HT1080 (cell line): ENCODE measurements at regions not wholly inside any gene's neighbourhood (a gene's known extent, or its start where the extent isn't known, plus 50 kb on each side); places are given as distances from the start of the nearest gene placed in this dataset.

Source experiments
- DNase-seq: peaks from one replicate; pipeline ENCODE4 v3.0.0-alpha.2; 2015; ENCODE audit warnings: low read depth

DNA sequence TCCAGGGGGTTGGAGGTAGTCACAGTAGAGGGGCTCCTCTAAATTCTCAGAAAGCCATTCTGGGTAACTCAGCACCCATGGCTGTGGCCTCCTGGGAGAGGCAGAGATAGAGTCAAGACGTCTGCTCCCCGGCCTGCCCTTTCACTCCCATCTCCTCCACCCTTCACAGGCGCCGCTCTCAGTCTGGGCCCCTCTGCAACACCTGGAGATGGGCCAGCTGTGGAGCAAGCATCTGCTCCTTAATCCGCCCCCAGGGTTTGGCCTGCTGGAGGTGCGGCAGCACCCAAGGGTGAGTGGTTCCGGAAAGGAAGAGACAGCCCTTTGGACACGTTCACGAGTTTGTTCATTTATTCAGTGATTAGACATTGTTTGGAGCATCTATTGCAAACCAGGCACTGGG lies 271.3 kb downstream of the BMP7 start:
- DNase-seq = no peak

DNA sequence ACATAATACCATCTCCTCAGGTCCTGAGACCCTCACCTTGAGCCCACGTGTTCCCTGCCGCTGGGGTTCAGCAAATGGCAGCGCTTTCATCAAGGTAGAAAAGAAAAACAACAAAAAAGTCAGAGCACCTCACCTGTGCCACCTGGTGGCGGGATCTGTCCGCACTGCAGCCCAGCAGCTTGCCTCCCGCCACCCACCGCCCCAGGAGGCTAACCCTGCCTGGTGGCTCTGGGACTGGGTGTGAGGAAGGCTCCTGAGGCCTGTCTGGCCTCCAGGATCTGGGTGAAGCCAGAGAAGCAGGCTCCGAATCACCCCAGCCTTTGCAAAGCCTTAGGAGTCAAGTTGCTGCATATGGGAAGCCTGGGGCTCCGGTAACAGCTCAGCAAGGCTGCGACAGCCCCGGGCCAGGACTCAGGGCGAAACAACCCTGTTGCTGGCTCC lies 270.8 kb downstream of the BMP7 start:
- DNase-seq = no peak

DNA sequence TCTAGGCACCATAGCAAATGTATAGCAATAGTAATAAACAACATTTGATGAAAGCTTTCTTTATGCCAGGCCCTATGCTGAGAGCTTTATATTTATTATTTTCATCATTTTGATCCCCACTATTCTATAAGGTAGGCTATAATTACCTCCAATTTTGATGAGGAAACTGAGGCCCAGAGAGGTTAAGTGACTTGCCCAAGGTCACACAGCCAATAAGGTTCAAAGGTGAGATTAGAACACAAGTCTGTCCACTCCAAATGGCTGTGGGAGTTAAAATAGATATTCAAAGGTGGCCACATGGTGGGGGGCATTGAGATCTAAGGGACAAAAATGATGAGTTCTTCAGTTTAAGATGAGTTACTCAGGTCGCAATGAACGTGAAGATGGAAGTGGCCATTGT lies 269.9 kb downstream of the BMP7 start:
- no peak for DNase-seq

DNA sequence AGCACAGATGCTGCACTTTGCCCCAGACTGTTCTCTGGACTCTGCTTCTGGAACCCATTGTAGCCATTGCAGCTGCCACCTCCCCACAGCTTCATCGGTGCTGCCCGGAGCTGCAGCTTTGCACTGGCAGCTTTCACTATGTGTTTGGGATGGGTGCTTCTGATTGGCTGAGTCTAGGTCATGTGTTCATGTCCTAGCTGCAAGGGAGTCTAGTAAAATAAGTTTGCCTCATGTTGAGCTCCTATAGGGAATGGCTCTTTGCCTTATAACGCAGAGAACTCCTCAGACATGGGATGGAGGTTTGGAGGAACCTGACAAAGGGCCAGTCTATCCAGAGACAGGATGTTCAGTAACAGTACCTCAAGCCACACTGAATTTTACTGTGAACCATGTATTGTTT lies 268.0 kb downstream of the BMP7 start:
- DNase-seq = no peak

DNA sequence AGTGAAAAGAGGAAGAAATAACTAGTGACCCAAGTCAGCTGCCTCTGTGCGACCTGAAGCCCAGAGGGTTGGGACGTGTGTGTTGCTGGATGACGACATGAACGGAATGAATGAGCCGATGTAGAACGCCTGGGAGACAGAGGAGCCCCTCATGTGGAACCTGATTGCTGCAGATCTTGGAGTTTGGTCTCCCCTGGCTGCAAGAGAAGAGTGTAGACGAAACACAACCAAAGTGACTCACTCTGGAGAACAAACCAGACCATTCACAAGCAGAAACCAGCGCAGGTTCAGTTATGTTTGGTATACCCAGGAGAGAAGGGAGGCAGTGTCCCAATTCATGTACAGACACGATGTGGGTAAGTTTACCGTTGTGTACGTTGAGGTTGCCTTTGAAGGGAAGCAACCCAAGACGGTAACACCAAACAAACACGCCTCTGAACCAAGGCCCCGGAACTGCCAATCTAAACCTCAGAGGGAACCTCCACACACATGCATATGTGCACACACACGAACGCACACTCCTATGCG lies 265.9 kb downstream of the BMP7 start:
- DNase-seq = no peak

DNA sequence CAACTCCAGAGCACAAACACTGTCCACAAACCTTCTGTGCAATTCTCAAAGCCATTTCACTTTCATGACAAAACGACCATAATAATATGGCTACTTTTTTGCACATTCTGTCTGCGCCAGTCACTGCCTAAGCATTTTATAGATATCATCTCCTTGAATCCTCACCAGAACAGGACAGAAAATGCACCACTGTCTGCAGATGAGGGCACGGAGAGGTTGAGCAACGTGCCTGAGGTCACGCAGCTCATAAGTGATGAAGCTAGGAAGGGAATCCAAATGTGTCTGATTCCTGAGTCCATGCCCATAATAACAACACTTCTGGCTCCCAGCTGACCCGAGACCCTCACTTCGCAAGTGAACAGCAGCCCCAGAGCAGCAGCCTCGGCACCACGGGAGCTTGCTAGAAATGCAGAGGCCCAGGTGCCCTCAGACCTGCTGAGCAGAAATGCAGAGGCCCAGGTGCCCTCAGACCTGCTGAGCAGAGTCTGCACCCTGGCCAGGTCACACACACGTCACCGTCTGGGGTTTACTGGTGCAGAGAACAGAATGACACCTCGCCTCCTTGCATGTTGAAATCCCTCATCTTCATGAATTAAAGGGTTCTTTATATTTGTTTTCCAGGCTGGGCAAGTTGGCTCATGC lies 265.2 kb downstream of the BMP7 start:
- DNase-seq = no peak

DNA sequence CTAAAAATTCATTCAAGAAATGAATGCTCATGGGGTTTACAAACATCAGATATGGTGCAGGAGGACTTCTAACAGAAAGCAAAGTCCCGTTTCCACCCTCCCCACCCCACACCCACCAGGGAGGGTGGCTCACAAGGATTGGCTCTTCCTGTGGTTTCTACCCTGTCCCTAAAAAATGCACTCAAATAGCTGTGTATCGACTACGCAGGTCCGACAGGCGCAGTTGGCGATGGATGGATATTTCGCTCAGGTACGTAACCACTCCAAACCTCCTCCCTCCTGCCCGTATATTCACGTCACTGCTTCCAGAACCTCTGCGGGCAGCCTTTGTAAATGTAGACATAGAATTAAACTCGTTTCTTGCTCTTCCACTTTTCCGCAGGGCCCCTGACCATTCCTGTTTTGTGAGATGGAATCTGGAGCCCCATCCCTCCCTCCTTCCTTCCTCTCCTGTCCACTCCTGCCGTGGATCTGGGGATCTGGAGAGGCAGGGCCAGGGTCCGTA lies 264.3 kb downstream of the BMP7 start:
- no peak for DNase-seq

DNA sequence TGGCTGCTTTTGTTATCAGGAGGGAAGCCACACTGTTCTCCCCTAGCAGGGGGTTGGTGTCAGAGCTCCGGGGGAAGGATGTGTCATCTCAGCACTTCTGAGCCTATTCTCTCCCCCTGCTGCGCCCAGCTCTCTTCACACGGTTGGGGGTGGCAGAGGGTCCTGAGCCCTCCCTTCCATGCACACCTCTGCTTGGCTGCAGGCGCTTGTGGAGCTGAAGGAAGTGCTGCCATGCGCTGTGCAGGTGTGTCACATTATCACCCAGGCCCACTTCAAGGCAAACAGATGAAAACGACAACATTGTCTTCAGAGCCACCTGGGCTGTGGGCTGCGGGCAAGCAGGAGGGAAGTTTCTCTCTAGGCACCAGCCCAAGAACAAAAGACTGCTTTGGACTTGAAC lies 263.4 kb downstream of the BMP7 start:
- peak; percentile 32 for DNase-seq

DNA sequence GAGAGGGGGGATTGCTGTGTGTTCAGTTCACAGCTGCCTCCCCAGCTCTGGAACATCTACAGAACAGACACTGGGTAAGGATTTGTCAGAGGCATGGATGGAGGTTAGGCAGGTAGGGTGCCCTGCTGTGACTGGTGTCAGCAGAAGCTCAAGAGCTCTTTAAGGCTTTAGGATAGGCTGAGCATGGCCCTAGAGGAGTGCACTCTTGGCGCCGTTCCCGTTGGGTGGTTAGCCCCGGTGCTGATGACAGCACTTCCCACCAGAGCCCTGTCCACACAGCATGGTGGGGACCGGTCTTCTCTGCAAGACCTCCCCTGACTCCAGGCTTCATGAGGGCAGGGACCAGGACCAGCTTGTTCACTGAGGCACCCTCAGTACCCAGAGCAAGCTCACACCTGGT lies 262.0 kb downstream of the BMP7 start:
- DNase-seq = no peak

DNA sequence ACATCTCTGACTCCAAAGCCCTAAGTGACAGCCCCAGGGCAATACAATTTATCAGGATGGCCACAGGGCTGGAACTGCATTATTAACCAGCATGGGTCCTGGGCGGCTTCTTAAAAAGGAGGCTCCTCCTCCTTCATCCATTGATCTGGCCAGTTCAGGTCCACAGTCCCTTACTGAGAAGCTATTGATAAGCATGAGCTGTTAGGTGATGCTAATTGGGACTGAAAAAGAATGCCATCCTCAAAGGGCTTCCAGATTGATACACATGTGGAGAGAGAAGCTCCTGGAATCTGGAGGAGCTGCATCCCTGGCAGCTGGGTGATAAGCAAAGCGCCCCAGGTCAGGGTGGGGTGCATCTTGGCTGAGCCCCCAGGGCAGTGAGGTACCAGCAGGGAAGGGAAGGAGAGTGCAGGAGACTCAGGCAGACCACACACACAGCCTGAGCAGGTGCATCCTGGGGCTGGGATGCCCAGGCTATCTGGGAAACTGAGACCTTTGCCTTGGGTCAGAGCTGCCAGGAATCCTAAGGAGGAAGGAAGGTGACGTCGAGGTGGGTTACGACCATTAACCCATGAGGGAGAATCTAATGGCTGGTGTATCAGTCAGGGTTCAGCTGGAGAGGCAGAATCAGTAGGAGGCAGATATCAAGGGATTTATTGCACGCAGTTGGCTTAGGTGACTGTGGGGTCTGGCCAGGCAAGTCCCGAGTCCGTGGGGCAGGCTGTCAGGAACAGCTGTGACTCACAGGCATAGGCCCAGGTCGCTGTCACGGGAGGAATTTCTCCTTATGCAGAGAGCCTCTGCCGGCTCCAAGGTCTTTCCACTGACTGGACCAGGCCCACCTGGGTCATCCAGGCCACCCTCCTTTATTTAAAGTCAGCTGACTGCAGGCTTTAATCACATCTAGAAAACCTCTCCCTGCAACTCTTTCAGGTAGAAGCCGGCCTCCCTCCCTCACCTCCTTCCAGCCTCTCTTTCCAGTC lies 261.2 kb downstream of the BMP7 start:
- no peak for DNase-seq

DNA sequence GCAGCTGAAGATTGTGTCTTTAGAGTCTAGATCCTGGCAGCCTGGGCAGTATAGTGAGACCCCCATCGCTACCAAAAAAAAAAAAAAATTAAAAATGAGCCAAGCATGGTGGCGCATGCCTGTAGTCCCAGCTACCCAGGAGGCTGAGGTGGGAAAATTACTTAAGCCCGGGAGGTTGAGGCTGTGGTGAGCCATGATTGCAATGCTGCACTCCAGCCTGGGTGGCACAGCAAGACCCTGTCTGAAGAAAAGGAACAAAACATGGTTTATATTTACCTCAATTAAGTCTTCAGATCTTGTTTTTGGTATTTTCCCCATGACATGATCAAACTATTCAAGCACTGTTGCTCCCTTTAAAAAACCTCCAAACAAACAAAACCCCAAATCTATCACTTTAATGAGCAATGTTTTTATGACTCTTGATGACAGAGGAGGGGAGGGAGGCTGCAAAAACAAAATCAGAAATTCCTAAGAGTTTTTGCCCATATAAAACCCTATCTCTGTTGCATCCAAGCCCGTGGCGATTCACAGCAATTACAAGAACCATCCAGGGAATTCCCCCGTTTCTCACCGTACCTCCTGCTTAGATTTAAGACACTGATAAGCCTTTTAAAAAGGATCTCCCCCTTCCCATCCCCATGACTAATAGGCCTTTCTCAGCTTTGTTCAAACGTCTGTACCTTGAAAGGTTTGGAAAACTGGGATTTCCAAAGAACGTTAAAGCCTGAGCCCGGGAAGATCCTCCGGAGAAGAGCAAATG lies 259.9 kb downstream of the BMP7 start:
- peak; percentile 37 for DNase-seq

DNA sequence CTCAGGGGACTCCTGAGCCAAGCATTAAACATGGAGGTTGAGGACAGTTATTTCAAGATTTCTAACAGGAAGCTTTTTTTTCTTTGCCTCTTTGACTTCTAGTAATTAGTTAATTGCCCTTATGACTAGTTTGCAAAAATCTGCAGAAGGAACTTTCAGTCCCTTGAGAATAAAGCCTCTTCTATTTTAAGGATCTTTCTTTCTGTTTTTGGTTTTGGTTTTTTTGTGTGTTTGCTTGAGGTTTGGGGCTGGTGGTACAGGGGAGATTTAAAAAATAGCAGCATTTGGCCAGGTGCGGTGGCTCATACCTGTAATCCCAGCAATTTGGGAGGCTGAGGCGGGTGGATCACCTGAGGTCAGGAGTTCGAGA lies 259.3 kb downstream of the BMP7 start:
- no peak for DNase-seq

DNA sequence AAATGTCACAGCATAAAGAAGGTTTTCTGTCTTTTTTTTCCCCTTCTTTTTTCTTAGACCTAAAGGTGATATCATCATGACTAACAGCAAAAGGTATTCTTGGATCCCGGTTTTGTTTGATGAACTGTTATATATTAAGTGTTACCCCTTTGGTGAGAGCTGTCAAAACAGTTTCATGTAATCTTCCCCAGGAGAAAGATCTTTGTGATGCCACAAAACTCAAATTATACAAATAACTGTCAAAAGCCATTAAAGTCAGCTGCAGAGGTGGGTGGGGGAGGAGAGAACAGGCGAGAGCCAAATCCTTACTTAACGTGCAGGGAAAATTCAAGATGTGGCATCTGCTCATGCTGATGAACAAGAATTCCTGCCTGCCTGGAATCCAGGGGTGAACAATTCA lies 258.2 kb downstream of the BMP7 start:
- peak; percentile 44 for DNase-seq

DNA sequence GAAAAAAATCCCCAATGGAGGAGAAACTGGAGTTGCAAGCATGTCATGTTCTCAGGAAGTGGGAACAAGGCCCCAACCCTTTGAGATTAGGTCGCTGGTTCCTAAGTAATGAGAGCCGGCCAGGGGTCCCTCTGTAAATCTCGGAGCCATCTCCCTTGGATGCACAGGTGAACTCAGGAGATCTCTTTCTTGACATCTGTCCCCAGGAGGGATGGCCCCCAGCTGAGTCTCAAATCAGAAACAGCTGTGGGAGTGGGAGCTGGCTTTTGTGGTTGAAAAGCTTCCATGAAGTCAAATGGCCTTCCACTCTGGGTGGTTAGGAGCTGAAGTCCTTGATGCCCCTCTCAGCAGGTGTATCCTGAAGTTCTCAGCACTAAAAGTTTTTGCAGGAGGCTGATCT lies 257.1 kb downstream of the BMP7 start:
- no peak for DNase-seq

DNA sequence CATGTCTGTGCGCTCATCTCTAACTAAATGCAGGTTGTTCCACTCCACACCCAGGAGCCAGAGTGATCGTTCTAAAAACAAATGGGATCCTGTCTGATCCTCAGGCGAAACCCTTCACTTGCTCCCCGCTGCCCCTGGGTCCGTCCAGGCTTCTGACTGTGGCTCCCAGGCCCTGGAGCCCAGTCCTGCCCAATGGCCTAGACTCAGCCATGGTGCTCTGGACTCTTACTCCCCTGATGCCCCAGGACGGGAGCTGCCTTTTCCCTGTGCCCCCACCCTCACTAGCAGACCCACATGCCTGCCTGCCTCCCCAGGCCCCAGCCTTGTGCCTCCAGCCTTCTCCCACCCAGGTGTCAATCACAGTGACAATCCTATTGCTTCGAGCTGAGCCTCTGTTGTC lies 256.7 kb downstream of the BMP7 start:
- no peak for DNase-seq

DNA sequence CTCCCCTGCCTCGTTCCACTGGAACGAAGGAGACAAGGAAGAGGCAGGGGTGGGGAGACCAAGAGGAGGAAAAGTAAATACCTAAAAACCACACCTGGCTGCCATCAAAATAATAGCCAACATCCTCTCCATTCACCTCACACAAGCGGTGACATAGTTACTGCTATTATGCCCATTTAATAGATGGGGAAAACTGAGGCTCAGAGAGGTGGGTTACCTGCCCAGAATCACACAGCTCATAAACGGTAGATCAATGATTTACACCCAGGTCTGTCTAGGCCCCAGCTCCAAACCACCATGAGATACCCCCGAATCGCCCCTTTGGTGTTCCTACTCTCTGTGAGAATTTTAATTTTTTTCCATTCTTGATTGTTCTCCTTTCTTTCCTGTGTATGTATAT lies 253.8 kb downstream of the BMP7 start:
- DNase-seq = no peak

DNA sequence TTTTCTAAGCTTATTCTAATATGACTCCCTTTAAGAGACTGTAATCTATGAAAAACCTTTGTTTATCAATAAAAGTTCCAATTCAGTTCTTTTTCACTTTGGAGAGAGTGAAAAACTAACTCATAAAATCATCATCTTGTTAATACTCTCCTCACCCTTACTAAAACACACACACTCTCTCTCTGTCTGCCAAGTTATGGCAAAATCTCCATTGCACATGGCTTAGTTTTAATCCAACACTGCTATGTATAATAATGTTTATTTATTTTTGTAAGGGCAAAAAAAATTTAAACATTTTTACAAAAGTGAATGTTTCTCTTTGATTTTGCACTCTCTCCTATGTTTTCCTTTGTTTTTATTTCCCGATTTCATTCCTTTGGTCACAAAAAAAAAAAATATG lies 253.2 kb downstream of the BMP7 start:
- no peak for DNase-seq

DNA sequence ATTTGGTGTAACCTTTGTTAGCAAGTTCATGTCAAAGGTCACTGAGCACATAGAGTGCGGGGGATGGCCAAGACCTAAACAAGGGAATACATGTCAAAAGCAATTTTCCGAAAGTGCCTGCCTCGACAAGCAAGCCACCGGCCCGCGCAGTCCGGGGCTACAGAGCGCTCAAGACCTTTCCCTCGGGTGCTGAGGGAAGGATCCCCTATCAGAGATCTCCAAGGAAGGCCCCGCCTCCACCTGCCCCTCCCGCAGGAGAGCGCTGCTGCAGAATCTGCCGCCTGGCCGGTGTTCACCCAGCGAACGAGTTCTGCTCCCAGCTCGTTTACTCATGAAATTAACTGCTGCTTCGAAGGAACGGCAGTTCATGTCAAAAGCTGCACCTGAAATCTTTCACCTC lies 252.7 kb downstream of the BMP7 start:
- no peak for DNase-seq

DNA sequence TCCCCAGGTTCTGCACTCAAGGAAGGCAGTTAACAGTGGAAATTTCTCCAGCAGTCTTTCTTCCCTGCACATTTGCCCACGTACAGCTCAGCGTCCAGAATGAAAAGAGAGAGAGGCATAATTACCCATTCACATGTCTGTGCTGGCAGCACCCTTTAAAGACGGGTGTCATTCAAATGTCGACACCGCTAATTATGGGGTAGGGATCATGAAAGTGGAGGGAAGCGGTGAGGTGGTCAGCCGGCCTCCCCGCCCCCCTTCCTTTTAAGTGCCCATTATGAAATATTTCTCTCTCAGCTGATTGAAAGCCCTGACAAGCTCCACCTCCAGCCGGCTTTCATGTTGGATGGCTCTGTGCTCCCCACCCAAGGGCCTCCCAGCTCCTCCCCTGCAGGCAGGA lies 246.1 kb downstream of the BMP7 start:
- no peak for DNase-seq

DNA sequence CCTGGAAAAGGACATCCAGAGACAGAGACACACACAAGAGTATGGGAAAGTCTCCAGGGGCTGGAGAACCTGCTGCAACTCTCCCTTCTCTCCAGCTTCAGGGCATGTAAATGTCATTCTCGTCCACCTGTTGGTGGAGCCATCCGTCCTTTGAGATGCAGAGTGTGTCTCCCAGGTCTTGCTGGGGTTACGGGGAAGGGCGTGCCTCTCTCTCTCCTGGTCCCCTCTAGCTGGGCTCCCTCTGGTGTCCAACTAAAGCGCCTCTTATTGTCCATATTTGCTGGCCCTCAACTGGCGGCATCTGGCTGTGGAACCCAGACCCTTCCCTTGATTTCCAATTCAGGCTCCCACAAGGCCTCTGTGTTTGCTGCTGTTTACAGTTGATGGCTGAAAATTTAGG lies 244.1 kb downstream of the BMP7 start:
- DNase-seq = no peak

DNA sequence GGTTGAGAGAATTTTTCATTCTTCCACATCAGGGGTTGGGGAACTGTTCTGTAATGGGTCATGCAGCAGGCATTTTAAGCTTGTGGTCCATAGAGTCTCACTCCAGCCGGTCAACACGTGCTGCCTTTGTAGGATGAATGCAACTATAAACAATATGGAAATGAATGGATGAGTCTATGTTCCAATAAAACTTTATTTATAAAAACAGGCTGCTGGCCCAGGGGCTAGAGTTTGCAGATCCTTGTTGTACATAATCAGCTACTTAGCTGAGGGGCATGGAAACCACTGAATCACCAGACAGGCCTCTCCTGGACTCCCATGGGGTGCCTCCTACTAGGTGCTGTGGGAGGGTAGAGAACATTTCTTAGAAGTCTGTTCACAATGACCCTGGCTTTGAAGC lies 243.4 kb downstream of the BMP7 start:
- DNase-seq = no peak

DNA sequence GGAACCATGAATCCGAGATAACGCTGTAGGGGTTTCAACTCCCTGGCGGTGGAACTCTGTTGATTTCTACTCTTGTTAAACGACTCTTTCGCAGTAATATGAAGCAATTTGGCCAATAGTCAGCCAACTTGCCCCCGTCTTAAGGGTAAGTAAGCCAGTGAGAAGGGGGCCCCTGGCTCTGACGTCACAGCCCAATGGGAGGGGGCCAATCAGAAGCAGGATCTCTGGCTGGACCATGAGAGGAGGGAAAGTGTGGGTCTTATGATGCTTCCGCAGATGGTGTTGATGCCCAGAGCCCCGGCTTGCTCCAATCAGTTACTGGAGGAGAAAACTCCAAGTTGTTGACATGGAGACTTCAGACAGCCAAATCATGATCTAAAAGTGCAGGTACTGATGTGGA lies 242.4 kb downstream of the BMP7 start:
- no peak for DNase-seq
